HCT116 (cell line): ENCODE measurements at regions not wholly inside any gene's neighbourhood (a gene's known extent, or its start where the extent isn't known, plus 50 kb on each side); places are given as distances from the start of the nearest gene placed in this dataset.
"Not testable (repeated sequence)": the region's sequence is repeated elsewhere in the genome, so short reads cannot be mapped to it uniquely, and the experiment has no call there.

Source experiments
- CTCF ChIP-seq, 3 experiments: fragments of 200-600 bp in 1 of 3; sonication (generic) in 1 of 3; IDR thresholded peaks in 2 of 3; conservative IDR thresholded peaks in 1 of 3; 2 replicates each; pipeline ENCODE4 v1.5.1; 2012 to 2017; ENCODE audit warnings: low read depth in 2 of 3, low read length in 2 of 3, antibody characterized with exemption in 1 of 3, borderline replicate concordance in 1 of 3, control low read depth in 1 of 3, mild to moderate bottlenecking in 1 of 3, mixed read lengths in 1 of 3, mixed run types in 1 of 3, moderate library complexity in 1 of 3; ENCODE audit not compliant: insufficient read depth in 1 of 3
- EZH2 ChIP-seq: fragments of 200-600 bp; sonication (generic); IDR thresholded peaks from 2 replicates; pipeline ENCODE4 v1.6.1; 2017; ENCODE audit warnings: antibody characterized with exemption, mixed run types
- EZH2phosphoT487 ChIP-seq: fragments of 200-600 bp; IDR thresholded peaks from 2 replicates; pipeline ENCODE4 v1.6.1; 2018; ENCODE audit warnings: antibody characterized with exemption, borderline replicate concordance
- POLR2A ChIP-seq: IDR thresholded peaks from 2 replicates; pipeline ENCODE4 v1.7.0; 2011; ENCODE audit warnings: borderline replicate concordance; ENCODE audit not compliant: insufficient read depth, insufficient read length; ENCODE audit errors: extremely low read depth
- POLR2AphosphoS5 ChIP-seq: IDR thresholded peaks from 2 replicates; pipeline ENCODE4 v1.6.1; 2011; ENCODE audit warnings: mild to moderate bottlenecking, low read depth, low read length, moderate library complexity
- YY1 ChIP-seq: IDR thresholded peaks from 2 replicates; pipeline ENCODE4 v1.6.1; 2011; ENCODE audit warnings: low read length, low read depth, moderate library complexity, mild to moderate bottlenecking; ENCODE audit not compliant: insufficient replicate concordance; ENCODE audit errors: extremely low read depth

DNA sequence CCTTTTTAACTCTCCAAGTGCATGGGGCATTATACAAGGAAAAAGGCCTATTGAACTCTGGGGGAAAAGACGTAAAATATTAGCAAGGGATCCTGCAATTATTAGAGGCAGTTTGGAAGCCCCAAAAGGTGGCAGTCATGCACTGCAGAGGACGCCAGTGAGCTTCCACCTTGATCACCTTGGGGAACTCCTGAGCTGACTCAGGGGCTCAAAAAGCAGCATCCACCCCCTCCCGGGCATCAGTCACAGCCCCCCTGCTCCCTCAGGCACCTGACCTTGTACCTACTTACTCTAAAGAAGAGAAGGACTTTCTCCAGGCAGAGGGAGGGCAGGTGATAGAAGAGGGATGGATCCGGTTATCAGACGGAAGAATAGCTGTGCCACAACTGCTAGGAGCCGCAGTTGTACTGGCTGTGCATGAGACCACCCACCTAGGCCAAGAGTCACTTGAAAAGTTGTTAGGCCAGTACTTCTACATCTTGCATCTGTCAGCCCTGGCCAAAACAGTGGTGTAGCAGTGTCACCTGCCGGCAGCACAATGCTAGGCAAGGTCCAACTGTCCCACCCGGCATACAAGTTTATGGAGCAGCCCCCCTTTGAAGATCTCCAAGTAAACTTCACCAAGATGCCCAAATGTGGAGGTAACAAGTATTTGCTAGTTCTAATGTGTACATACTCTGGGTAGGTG, 601.6 kb downstream of the UQCRFS1 start:
- not testable (repeated sequence) for TF ChIP-seq CTCF (IDR thresholded peaks at IDR 0.05 in 2 of 3, conservative IDR thresholded peaks at IDR 0.05 in 1 of 3; ENCODE audit: borderline replicate concordance in 1 of 3, insufficient read depth in 1 of 3, low read depth in 2 of 3, low read length in 2 of 3); EZH2phosphoT487; POLR2A; EZH2; POLR2AphosphoS5; YY1
